NCI-H526 (cell line): ENCODE measurements at regions not wholly inside any gene's neighbourhood (a gene's known extent, or its start where the extent isn't known, plus 50 kb on each side); places are given as distances from the start of the nearest gene placed in this dataset.
"Not testable (repeated sequence)": the region's sequence is repeated elsewhere in the genome, so short reads cannot be mapped to it uniquely, and the experiment has no call there.

Experiments
- DNase-seq, 2 experiments: peaks; one replicate each; lab custom pipeline; 2025; lab: John Stamatoyannopoulos, UW

DNA sequence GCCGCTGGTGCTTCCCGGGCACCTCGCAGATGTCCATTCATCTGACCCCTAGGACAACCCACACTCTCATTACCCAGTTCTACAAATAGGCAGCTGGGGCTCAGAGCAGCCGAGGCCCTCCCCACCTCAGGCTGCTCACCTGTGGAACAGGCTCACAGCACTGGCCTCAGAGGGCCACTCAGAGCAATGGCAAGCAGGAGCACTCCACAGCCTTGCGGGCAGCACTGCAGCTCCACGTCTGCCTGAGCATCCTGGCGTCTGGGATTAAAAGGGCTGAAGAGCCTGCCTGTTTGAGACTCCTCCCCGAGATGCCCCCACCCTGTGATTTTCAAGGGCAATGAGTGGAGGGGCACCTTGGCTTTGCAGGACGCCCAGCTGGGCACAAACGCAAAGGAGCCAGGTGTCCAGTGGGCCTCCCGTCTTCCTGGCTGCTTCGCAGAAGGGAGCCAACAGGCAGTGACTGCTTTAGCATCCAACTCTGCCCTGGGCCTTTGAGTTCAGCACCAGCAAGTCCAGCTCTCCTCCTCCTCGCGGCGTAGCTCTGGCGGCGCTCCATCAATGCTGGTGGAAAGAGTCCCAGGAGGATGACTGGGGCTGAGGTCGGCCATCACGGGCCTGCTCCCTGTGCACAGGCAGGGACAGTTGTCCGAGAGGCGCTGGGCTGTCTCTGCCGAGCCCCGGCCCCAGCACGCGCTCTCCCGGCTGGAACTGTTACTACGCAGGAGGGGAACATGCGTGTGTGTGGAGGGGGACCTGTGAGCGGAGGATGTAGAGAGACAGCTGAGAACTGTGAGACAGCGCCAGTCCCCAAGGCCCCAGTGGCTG, 297.2 kb downstream of the NDUFA10 start:
- peak in 1 of 2 experiments; percentile 26 for DNase-seq

DNA sequence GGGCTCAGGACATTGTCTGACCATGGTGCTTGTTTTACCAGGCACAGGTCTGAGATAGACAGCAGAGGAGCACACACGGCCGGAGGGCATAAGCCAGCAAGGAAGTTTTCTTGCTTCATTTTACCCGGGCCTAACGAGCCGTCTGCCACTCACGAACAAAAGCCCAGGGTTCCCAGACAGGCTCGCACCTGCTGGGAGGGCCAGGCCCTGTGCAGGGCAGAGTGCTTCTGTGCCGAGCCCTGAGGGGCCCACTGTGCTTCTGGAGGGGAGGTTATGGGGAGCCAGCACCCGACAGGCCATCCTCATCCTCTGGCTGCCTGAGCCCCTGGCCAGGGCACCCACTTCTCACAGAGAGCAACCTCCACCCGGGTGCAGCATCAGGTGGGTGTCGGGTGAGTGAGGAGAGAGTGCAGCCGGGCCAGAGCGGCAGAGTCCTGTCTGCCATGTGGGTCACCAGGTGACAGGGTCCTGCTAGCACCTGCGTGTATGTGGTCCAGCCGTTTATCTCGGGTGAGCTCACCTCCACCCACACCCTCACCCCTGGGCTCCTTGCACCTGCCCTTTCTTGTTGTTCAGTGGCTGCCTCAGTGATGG, 297.9 kb downstream of the NDUFA10 start:
- DNase-seq = no peak

DNA sequence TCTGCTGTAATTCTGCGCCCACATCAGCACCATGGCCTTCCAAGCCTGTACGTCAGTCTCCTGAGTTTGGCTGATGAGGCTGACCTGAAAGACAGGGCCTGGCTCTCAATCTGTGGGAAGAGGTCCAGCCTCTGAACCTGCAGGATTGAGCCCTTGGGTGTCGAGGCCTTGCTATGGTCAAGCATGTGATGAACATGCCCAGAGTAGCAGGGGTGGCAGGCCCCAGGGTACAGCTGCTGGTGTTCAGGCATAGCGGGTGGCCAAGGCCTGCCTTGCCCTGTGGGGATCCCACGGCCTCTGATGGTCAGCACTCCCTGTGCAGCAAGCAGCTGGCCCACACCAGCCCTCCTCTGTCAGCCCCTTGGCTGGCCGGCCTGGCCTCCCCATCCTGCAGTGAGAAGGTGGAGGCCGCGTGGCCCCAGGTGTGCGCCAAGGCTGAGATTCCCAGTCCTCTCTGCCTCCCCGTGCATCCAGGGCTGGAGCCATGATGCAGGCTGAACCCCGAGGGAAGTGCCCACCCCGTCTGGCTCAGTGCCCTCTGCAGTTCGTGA, 298.4 kb downstream of the NDUFA10 start:
- no peak for DNase-seq

DNA sequence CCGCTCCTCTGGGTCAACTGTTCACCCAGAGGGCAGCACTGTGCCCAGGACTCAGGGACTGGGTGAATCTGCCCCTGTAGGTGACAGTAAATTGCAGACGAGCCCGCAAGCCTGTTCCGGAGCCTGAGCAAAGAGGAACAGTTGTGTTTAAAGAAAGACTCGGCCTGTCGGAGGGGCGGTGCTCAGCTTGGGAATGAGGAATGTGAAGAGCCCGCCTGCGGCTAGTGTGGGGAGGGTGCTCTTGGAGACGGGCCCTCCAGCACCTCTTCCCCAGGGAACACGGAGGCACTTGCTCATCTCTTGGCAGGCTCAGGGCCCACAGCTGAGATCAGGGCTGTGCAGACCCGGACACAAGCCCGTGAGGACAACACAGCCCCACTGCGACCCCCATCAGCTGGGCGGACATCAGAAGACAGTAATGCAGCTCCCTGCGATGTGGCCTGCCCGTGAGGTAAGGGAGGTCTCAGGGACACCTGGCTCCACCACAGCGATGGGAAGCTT, 299.0 kb downstream of the NDUFA10 start:
- DNase-seq = no peak

DNA sequence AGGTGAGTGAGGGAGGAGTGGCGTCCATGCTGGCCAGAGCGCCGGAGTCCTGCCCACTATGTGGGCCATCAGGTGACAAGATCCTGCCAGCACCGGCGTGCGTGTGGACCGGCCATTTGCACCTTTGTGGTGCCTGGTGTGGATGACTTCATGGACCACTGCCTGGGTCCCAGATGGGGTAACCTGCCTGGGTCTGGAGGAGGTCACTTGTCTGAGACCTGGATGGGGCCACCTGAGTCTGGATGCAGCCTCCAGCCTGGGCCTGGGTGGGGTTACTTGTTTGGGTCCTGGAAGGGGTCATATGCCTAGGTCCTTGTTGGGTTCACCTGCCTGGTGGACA, 299.6 kb downstream of the NDUFA10 start:
- no peak for DNase-seq

DNA sequence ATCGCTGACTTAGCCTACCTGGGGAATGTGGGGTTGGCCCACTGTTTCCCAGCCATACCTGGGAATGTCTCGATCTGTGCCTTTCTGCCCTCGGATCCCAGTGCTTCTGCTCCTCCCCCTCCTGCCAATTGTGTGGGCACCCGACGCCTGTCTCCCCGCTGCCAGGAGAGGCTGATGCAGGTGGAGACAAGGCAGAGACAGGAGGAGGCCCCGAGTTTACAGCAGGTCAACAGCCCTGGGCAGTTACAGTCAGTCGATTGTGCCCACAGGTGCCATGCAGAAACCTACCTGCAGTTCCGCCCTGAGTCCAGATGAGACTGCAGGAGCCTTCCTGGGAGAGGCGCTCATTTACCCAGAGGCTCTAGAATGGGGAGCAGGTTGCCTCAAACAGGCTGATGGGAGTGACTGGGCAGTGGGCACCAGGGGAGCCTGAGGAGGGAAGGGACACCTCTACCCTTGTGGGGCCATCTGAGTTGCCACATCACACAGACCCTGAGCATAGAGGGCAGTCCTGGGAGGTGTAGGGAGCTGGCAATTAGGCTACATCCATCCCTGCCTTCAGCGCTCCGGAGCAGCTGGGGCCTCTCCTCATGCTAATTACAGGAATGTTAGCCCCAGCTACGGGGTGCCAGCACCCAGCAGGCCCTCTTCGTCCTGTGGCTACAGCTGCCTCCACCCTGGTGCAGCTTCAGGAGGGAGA, 300.1 kb downstream of the NDUFA10 start:
- DNase-seq = no peak

DNA sequence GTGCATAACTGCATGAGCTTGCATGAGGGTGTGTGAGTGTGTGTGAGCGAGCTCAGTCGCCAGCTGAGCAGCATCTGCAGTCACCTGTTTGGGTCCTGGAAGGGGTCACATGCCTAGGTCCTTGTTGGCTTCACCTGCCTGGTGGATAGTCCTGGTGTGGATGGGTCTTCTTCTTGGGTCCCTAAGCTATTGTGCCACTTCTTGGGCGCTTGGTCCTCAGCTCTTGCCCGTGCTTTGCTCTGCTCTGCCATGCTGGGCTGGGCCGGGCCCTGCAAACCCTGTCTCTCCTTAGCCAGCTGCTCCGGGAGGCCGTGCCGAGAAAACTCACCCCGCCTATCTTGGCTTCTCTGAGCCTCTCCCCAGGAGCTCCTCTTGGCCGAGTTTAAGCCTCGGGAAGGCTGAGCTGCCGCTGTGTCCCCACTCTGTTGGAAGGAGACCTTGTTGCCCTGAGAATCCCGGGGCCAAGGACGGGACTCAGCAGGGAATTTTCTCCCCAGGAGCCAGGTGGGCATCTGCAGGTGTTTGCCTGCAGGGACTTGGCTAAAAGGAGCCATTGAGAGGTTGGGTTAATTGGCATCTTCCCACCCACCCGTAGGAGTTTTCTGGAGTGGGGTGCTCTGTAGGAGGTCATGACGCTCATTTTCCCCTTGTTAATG, 300.8 kb downstream of the NDUFA10 start:
- no peak for DNase-seq

DNA sequence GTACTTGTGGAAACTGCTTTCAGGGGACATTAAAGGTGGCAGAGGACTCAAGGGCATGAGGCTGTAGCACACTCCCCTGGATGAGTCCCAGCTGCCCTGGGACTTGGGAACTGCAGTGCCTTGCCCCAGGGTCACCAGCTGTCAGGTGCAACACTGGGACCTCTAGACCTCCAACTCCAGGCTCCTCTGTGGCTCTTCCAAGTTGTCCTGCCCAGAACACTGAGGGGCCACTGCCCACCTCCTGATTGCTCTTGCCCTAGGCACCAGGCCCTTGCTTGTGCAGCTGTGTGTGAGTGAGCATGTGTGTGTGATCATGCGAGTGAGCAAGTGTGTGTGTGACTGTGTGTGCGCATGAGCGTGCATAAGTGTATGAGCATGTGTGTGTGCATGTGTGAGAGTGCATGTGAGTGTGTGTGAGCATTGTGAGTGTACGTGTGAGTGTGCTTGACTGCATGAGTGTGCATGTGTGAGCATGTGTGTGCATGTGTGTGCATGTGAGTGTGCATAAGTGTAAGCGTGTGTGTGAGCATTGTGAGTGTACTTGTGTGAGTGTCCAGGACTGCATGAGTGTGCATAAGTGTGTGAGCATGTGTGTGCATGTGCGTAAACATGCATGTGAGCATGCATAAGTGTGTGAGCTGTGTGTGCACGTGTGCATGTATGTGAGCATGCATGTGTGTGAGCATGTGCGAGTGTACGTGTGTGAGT, 301.5 kb downstream of the NDUFA10 start:
- no peak for DNase-seq

DNA sequence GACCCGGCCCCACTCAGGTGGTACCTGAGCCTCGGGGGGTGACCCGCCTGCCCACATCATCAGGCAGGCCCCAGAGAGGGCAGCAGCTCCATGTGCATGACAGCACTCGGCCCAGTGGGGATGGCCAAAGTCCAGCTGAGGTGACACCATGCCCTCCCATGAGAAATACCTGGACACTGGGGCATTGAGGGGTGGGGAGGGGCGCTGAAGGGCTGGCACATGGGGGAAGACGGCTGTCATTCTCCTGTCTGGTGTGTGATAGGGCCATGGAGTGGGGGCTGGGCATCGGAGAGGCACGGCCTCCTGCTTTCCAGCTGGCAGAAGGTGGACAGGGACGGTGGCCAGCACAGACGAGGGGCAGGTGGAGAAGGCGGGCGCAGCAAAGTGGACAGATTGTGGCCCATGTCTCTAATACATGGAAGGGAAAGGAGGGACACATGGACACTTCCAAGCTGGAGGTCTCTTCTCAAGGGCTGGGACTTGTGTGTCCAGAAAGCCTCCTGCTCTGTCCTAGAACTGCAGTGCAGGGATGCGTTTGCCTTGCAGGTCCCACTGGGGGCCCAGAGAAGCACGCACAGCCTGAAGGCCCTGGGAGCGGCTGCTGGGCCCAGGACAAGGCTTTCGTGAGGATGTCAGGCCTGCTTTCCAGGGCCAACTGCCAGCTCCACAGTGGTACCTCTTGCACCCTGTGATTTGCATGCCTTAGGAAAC, 302.2 kb downstream of the NDUFA10 start:
- peak; percentile 60 to 81 for DNase-seq

DNA sequence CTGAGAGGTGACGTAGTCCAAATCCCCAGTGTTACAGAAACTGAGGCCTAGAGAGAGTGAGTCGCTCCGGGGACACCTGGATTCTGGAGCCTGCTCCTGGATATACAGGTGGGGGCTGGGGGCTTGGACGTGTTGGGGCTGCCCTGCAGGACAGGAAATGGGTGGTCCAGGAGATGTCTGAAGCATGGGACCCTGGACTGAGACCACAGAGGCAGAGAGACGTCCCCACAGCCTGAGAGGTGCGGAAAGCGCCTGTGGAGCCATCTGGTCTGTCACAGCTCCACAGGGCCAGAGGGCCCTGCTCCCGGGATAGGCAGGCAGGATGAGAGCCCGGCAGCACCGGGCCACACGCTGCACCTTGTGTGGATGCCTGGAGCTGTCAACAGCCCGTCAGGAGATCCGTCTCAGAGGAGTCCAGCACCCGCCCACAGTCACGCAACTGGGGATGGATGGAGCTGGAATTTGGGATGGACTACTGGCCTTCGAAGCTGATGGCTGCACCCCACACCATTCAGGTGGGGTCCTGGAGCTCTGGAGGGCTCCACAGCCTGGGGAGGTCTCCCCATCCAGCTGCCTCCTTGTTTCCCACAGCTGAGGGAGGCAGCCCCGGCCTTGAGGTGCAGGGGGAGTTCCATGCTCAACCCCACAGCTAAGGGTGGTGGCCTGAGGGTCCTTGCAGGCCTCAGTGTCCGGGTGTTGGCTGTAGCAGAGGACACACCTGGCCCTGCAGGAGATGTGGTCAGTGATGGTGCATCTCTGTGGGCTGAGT, 303.0 kb downstream of the NDUFA10 start:
- no peak for DNase-seq

DNA sequence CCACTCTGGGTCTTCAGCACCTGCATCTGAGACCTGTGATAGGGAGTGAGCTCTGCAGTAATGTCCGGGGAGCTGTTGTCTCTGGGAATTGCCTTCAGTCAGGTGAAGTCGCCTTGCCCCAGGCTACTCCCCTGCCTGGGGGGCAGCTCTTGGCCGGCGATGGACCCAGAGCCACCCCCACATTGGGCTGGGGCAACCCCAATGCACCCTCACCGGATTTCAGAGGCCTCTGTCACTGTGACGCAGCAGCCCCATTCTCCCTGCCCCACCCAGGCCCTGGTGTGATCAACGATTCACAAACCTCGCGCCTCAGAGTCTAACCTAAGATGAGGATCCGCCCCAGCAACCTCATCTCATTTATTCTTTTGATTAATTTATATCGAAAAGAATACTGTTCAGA, 303.6 kb downstream of the NDUFA10 start:
- DNase-seq = no peak

DNA sequence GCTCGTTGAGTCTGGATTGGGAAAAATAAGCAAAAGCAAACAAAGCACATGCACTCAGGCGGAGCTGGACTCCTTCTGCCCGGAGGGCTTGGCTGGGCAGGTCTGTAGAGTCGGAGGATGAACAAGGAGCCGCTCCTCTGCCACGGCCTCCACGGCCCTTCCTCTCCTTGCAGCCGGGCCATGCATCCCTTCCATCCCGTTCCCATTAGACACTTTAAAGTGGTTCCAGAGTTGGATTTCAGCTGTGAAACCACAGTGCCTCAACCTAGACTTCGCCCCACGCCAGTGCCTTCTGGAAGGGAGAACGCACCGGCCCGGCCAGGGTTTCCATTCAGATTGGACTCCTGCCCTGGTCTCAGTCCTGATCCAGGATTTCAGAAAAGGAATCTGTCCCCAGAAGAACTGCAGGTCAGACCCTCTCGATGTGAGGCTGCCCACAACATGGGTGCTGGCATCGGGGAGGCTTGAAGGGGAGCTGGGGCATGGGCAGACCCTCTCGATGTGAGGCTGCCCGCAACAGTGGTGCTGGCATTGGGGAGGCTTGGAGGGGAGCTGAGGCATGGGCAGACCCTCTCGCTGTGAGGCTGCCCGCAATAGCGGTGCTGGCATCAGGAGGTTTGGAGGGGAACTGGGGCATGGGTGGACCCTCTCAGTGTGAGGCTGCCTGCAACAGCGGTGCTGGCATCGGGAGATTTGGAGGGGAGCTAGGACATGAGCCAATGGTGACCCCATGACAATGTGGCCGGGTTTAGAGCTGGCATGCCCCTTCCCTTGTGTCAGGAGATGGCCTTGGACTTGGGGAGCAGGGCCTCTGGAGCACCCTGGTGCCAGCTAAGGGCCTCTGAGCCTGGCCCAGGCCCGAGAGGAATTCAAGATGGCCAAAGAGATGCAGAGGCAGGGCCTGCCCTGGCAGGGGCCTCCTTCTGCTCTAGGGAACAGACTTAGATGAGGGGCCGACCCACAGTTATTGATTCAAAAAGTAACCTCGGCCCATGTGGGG, 304.5 kb downstream of the NDUFA10 start:
- no peak for DNase-seq

DNA sequence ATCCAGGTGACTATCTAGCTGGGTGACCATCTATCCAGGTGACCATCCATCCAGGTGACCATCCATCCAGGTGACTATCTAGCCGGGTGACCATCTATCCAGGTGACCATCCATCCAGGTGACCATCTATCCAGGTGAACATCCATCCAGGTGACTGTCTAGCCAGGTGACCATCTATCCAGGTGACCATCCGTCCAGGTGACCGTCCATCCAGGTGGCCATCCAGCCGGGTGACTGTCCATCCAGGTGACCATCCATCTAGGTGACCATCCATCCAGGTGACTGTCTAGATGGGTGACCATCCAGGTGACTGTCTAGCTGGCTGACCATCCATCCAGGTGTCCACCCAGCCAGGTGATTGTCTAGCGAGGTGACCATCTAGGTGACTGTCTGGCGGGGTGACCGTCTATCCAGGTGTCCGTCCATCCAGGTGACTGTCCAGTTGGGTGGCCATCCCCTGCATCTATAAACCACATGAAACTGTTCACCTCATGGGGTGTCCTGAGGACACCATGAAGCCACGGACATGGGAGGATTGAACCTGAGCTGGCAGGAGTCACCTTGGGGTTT, 305.3 kb downstream of the NDUFA10 start:
- no peak for DNase-seq

DNA sequence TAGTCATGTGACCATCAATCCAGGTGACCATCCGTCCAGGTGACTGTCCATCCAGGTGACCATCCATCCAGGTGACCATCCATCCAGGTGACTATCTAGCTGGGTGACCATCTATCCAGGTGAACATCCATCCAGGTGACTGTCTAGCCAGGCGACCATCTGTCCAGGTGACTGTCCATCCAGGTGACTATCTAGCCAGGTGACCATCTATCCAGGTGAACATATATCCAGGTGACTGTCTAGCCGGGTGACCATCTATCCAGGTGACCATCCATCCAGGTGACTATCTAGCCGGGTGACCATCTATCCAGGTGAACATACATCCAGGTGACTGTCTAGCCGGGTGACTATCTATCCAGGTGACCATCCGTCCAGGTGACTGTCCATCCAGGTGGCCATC, 306.2 kb downstream of the NDUFA10 start:
- not testable (repeated sequence) for DNase-seq

DNA sequence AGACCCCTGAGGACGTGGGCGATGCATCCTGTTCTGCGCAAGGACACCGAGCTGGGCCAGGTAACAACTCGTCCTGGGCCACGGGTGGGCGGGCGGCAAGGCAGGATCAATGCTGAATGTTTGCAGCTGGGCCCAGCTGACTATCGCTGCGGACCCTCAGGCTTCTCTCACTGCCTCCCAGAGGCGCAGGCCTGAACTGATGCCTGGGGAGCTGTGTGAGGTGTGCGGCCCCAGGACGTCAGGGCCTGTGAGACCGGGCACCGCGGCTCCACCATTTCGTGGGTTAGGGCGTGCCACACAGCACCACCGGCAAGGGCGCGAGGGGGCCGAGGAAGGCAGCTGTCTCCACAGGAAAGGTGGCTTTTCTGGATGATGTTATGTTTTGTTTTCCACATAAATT, 307.4 kb downstream of the NDUFA10 start:
- no peak for DNase-seq

DNA sequence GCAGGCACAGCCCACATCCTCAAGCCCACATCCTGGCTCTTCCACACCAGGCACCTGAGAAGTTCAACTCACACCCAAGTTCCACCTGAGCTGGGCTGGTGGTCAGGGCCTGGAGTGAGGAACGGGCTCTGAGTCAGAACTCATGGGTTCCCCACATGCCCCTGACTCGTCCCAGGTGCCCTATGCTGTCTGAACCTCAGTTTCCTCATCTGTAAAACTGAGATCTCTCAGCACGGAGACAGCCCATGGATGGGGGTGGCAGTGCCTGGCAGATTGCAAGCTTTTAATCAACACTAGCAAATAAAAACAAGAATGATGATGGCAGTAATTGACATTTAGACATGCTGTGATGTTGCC, 307.8 kb downstream of the NDUFA10 start:
- no peak for DNase-seq

DNA sequence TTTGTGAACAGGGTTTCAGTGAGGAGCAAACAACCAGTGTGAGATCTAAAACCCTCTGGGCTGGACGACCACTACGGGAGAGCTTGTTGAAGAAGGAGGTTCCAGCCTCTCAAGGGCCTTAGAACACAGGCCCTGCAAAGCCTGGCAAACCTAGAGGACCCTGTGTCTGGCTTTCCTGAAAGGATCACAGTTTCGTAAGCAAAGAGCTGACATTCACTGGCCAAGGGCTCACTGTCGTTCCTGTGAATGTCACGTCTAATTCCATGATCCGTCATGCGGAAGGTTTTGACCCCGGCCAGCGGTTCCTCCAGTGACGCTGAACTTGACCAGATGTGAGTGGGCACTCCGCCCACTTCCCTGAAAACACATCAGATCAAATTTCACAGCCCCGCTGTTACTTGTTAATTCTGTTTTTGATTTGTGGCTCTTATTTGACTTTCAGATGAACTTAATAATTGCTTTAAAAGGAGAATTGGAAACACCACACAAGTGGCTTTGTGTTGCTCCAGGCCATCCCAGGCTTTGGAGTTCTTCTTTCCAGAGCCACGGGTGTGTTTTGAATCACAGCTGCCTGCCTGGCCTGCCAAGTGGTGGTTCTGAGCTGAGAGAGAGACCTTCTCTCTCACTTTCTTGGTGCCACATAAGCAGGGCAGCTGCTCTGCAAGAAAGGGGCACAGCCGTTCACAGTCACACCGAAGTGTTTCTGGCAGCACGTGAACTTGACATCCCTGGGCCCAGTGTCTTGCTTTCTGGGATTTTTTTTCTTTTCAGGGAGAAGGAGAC, 308.4 kb downstream of the NDUFA10 start:
- peak; percentile 79 to 82 for DNase-seq

DNA sequence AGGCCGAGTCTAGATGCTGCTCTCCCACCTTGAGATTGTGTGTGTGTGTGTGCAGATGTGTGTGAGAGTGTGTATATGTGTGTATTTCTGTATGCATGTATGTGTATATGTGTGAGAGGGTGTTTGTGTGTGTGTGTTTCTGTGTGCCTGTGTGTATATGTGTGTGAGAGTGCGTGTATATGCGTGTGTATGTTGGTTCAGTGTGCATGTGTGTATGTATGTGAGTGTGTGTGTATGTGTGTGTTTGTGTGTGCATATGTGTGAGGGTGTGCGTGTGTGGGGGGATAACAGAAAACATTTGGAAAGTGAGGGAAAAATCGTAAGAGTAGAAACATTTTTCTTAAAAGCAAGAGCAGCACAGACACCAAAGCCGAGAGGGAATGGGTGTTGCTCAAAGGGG, 309.1 kb downstream of the NDUFA10 start:
- no peak for DNase-seq
